ENCODE measurements at regions not wholly inside any gene's neighbourhood (a gene's known extent, or its start where the extent isn't known, plus 50 kb on each side); places are given as distances from the start of the nearest gene placed in this dataset.

- TF ChIP-seq TAF1 (IDR thresholded peaks at IDR 0.05; ENCODE audit: low read depth) (no peak), EZH2 (IDR thresholded peaks at IDR 0.05; ENCODE audit: borderline replicate concordance, insufficient read depth, low read length, poor library complexity, severe bottlenecking) (no peak), EP300 (conservative IDR thresholded peaks at IDR 0.05; ENCODE audit: poor library complexity, severe bottlenecking) (no peak), CTCF (IDR thresholded peaks at IDR 0.05; ENCODE audit: poor library complexity, severe bottlenecking) (no peak), SMC3 (conservative IDR thresholded peaks at IDR 0.05; ENCODE audit: poor library complexity) (no peak), RAD21 (conservative IDR thresholded peaks at IDR 0.05) (no peak), POLR2AphosphoS5 (IDR thresholded peaks at IDR 0.05) (no peak), MXI1 (conservative IDR thresholded peaks at IDR 0.05; ENCODE audit: poor library complexity, severe bottlenecking) (no peak), REST (IDR thresholded peaks at IDR 0.05; ENCODE audit: borderline replicate concordance) (no peak)
- Histone ChIP-seq H3K79me2 (replicated peaks; ENCODE audit: insufficient read depth, low read length) (no peaks in the 10 kb centered on the region), H3K4me2 (ENCODE audit: low read length) (no peak overlapping the region), H4K20me1 (ENCODE audit: insufficient read depth) (no peaks in the 10 kb centered on the region), H2AFZ (ENCODE audit: low read depth, low read length) (no peak overlapping the region), H3K27ac (ENCODE audit: low read length) (no peak overlapping the region), H3K27me3 (ENCODE audit: insufficient read depth, low read depth, low read length) (no peaks in the 10 kb centered on the region), H3K4me3 (ENCODE audit: low read length) (no peak overlapping the region), H3K9me2 (ENCODE audit: insufficient read depth, low read length) (no peaks in the 10 kb centered on the region), H3F3A (ENCODE audit: insufficient read depth, low read length, poor library complexity, severe bottlenecking) (no peaks in the 10 kb centered on the region), H3K9ac (ENCODE audit: low read length) (no peak overlapping the region), H3K9me3 (ENCODE audit: low read length) (no peaks in the 10 kb centered on the region), H3K36me3 (ENCODE audit: insufficient read depth, low read length) (no peaks in the 10 kb centered on the region)
These were observed 460.0 kb downstream of the HS3ST3B1 start for GRCh38 chr17:14760719-14761411.

GRCh38 chr17:14760212-14760611, 459.3 kb downstream of the HS3ST3B1 start:
- Histone ChIP-seq H2AFZ (ENCODE audit: low read depth, low read length) (no peak overlapping the region), H3K4me2 (ENCODE audit: low read length) (no peak overlapping the region), H3K79me2 (replicated peaks; ENCODE audit: insufficient read depth, low read length) (no peaks in the 10 kb centered on the region), H3K36me3 (ENCODE audit: insufficient read depth, low read length) (no peaks in the 10 kb centered on the region), H3K9me3 (ENCODE audit: low read length) (no peaks in the 10 kb centered on the region), H3F3A (ENCODE audit: insufficient read depth, low read length, poor library complexity, severe bottlenecking) (no peaks in the 10 kb centered on the region), H3K9me2 (ENCODE audit: insufficient read depth, low read length) (no peaks in the 10 kb centered on the region), H3K27me3 (ENCODE audit: insufficient read depth, low read depth, low read length) (no peaks in the 10 kb centered on the region), H3K4me3 (ENCODE audit: low read length) (no peak overlapping the region), H3K27ac (ENCODE audit: low read length) (no peak overlapping the region), H4K20me1 (ENCODE audit: insufficient read depth) (no peaks in the 10 kb centered on the region), H3K9ac (ENCODE audit: low read length) (no peak overlapping the region)
- no peak for TF ChIP-seq TAF1 (IDR thresholded peaks at IDR 0.05; ENCODE audit: low read depth)
- TF ChIP-seq CTCF (IDR thresholded peaks at IDR 0.05; ENCODE audit: poor library complexity, severe bottlenecking): no peak
- TF ChIP-seq MXI1 (conservative IDR thresholded peaks at IDR 0.05; ENCODE audit: poor library complexity, severe bottlenecking): no peak
- no peak for TF ChIP-seq EP300 (conservative IDR thresholded peaks at IDR 0.05; ENCODE audit: poor library complexity, severe bottlenecking)
- no peak for TF ChIP-seq POLR2AphosphoS5 (IDR thresholded peaks at IDR 0.05)
- TF ChIP-seq SMC3 (conservative IDR thresholded peaks at IDR 0.05; ENCODE audit: poor library complexity): no peak
- no peak for TF ChIP-seq RAD21 (conservative IDR thresholded peaks at IDR 0.05)
- no peak for TF ChIP-seq EZH2 (IDR thresholded peaks at IDR 0.05; ENCODE audit: borderline replicate concordance, insufficient read depth, low read length, poor library complexity, severe bottlenecking)
- TF ChIP-seq REST (IDR thresholded peaks at IDR 0.05; ENCODE audit: borderline replicate concordance): no peak

Data from neural cell (in vitro differentiated cells).